HG02981 (cell line): ENCODE measurements at regions not wholly inside any gene's neighbourhood (a gene's known extent, or its start where the extent isn't known, plus 50 kb on each side); places are given as distances from the start of the nearest gene placed in this dataset.
"Not testable (repeated sequence)": the region's sequence is repeated elsewhere in the genome, so short reads cannot be mapped to it uniquely, and the experiment has no call there.

Source experiments
- ATAC-seq: cut with Tn5 transposase; IDR thresholded peaks from one replicate; pipeline ENCODE4 v1.9.1; 2021; ENCODE audit warnings: mild to moderate bottlenecking, moderate library complexity; ENCODE audit not compliant: unreplicated experiment

- no peak for ATAC-seq
These were observed 361.8 kb downstream of the KCNRG start for GRCh38 chr13:50376895-50377575.

GRCh38 chr13:50377726-50378270 is 362.6 kb downstream of the KCNRG start:
- no peak for ATAC-seq

GRCh38 chr13:50378509-50379044 is 363.3 kb downstream of the KCNRG start:
- no peak for ATAC-seq

GRCh38 chr13:50379584-50379983 is 364.3 kb downstream of the KCNRG start:
- ATAC-seq = no peak

- no peak for ATAC-seq
These were observed 365.7 kb downstream of the KCNRG start for GRCh38 chr13:50380905-50381304.

GRCh38 chr13:50382511-50382910 is 367.3 kb downstream of the KCNRG start:
- ATAC-seq = no peak

- no peak for ATAC-seq
These were observed 367.7 kb downstream of the KCNRG start for GRCh38 chr13:50382951-50383350.

GRCh38 chr13:50384724-50385123 is 369.5 kb downstream of the KCNRG start:
- ATAC-seq = no peak

GRCh38 chr13:50386541-50387050 is 371.4 kb downstream of the KCNRG start:
- no peak for ATAC-seq

GRCh38 chr13:50387051-50387581 is 371.9 kb downstream of the KCNRG start:
- no peak for ATAC-seq

- ATAC-seq = no peak
These were observed 373.2 kb downstream of the KCNRG start for GRCh38 chr13:50388481-50388880.

- no peak for ATAC-seq
These were observed 374.5 kb downstream of the KCNRG start for GRCh38 chr13:50389726-50390125.

- ATAC-seq = no peak
These were observed 375.4 kb downstream of the KCNRG start for GRCh38 chr13:50390503-50391248.

- ATAC-seq = no peak
These were observed 377.7 kb downstream of the KCNRG start for GRCh38 chr13:50392977-50393376.

GRCh38 chr13:50393628-50394027 is 378.4 kb downstream of the KCNRG start:
- ATAC-seq = no peak

GRCh38 chr13:50396001-50396400 is 380.8 kb downstream of the KCNRG start:
- ATAC-seq = no peak

- ATAC-seq = not testable (repeated sequence)
These were observed 381.4 kb downstream of the KCNRG start for GRCh38 chr13:50396618-50397017.

GRCh38 chr13:50400035-50400726 is 384.9 kb downstream of the KCNRG start:
- ATAC-seq = no peak

- ATAC-seq = no peak
These were observed 385.8 kb downstream of the KCNRG start for GRCh38 chr13:50401049-50401505.

- no peak for ATAC-seq
These were observed 386.6 kb downstream of the KCNRG start for GRCh38 chr13:50401721-50402465.
